AG04449 (cell line): ENCODE measurements at regions not wholly inside any gene's neighbourhood (a gene's known extent, or its start where the extent isn't known, plus 50 kb on each side); places are given as distances from the start of the nearest gene placed in this dataset.

Experiments used
- CTCF ChIA-PET: fragments of 350-600 bp; formaldehyde crosslinking; extraction: SDS; loops from one replicate; lab custom pipeline; 2021; ENCODE audit warnings: antibody characterized with exemption; lab: Yijun Ruan, JAX
- POLR2A ChIA-PET: fragments of 400-600, 350-600 bp; formaldehyde crosslinking; extraction: SDS; loops from one replicate; lab custom pipeline; 2020; ENCODE audit warnings: antibody characterized with exemption, inconsistent platforms; lab: Yijun Ruan, JAX
- DNase-seq: peaks from one replicate; pipeline ENCODE4 v3.0.0-alpha.2; 2010; ENCODE audit warnings: low read depth, low spot score
- H3K4me3 ChIP-seq: 2 replicates; pipeline ENCODE4 v1.5.1; 2011; ENCODE audit warnings: low read depth, mild to moderate bottlenecking, control low read depth, low read length
- TF ChIP-seq, protein P1 (sequence below): IDR thresholded peaks from one replicate; pipeline ENCODE4 v1.5.1; 2011; ENCODE audit warnings: mild to moderate bottlenecking, moderate library complexity, low read length, control low read depth, inconsistent platforms; ENCODE audit not compliant: insufficient read depth; ENCODE audit errors: missing control alignments

DNA sequence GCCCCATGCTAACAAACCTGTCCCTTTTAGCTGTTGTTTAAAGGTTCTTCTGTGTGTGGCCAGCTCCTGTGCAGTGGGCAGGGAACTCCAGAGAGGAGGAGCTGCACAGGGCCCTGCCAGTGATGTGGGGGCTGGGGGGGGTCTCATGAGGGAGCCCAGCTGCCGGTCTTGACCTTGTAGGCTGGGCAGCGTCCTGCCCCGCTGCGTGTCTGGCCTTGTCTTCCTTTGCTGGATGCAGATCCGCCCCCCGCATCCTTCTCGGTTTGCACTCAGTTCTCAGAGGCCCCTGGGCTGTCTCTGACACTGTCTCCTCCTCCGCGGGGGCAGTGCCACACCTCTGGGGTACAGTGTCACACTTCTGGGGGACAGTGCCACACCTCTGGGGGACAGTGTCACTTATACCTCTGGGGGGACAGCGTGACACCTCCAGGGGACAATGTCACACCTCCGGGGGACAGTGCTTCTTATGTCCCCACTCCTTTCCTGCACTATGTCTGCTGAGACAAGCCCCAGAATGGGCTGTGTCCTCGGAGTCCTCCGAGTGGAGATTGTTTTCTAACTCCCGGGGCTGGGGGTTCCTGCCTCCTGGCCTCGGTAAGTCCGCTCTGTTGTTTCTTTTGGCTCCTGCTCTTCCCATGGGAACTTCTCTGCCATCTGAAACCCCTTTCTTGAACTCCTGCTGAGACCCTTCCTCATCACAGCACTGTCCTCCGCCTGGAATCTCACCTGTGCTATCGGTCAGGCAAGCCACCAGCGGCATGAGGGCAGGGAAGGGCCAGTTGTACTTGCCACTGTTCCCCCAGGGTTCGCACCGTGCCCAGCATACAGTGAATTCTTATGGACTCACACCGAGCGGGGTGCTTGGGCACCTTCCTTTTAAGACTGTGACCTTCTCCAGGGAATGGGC, 788.3 kb downstream of the TBC1D22A start:
- H3K4me3 ChIP-seq, result no peak overlapping the region
- DNase-seq, result no peak
- POLR2A ChIA-PET, result no interaction called here
- CTCF ChIA-PET, result no interaction called here
- TF ChIP-seq, protein P1, sequence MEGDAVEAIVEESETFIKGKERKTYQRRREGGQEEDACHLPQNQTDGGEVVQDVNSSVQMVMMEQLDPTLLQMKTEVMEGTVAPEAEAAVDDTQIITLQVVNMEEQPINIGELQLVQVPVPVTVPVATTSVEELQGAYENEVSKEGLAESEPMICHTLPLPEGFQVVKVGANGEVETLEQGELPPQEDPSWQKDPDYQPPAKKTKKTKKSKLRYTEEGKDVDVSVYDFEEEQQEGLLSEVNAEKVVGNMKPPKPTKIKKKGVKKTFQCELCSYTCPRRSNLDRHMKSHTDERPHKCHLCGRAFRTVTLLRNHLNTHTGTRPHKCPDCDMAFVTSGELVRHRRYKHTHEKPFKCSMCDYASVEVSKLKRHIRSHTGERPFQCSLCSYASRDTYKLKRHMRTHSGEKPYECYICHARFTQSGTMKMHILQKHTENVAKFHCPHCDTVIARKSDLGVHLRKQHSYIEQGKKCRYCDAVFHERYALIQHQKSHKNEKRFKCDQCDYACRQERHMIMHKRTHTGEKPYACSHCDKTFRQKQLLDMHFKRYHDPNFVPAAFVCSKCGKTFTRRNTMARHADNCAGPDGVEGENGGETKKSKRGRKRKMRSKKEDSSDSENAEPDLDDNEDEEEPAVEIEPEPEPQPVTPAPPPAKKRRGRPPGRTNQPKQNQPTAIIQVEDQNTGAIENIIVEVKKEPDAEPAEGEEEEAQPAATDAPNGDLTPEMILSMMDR, result no peak

DNA sequence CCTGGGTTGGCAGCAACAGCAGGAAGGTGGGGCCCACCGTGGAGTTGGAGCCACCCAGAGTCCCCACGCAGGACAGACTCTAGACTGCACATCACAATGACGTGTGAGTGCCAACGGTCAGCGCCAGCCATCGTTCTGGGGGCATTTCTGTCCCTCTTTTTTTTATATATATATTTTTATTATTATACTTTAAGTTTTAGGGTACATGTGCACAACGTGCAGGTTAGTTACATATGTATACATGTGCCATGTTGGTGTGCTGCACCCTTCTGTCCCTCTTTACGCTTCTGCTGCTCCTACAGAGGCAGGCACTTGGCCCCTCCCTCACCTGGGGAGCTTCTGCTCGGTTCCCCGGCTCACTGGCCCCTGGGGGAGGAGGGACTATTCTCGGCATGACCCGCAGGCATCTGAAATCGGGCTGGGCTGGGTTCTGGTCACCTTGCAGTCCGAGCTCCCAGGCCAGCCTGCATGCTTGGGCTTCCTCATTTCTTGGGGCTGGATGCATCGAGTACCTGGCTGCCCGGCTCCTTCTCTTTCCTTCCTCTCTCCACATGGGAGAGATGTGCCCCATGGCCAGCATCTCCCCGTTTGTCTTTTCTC, 787.4 kb downstream of the TBC1D22A start:
- no peak for DNase-seq
- TF ChIP-seq, protein P1, result no peak
- CTCF ChIA-PET, result no interaction called here
- POLR2A ChIA-PET, result no interaction called here
- H3K4me3 ChIP-seq, result no peak overlapping the region

GRCh38 chr22:47548953-47549740, 786.7 kb downstream of the TBC1D22A start:
- no peak overlapping the region for H3K4me3 ChIP-seq
- no peak for DNase-seq
- ChIA-PET CTCF (no interaction called here), POLR2A (no interaction called here)
- TF ChIP-seq, protein P1, result no peak

GRCh38 chr22:47547881-47548650, 785.6 kb downstream of the TBC1D22A start:
- DNase-seq, result no peak
- no peak overlapping the region for H3K4me3 ChIP-seq
- CTCF ChIA-PET, result no interaction called here
- POLR2A ChIA-PET, result no interaction called here
- TF ChIP-seq, protein P1, result no peak

GRCh38 chr22:47547239-47547661, 784.8 kb downstream of the TBC1D22A start:
- DNase-seq, result no peak
- no peak overlapping the region for H3K4me3 ChIP-seq
- CTCF ChIA-PET, result no interaction called here
- POLR2A ChIA-PET, result no interaction called here
- TF ChIP-seq, protein P1, result no peak
